SJSA1 (cell line): ENCODE measurements at regions not wholly inside any gene's neighbourhood (a gene's known extent, or its start where the extent isn't known, plus 50 kb on each side); places are given as distances from the start of the nearest gene placed in this dataset.

Experiments
- DNase-seq, 2 experiments: peaks; one replicate each; pipeline ENCODE4 v3.0.0-alpha.2; 2015 to 2020; ENCODE audit warnings: low spot score in 2 of 2, low read depth in 1 of 2
- H3K27ac ChIP-seq: fragments of 250-450 bp; sonication (Bioruptor Pico); 2 replicates; pipeline ENCODE4 v1.5.1; 2020; ENCODE audit warnings: mild to moderate bottlenecking, moderate library complexity
- H3K27me3 ChIP-seq: fragments of 250-450 bp; sonication (Bioruptor Pico); replicated peaks from 2 replicates; pipeline ENCODE4 v1.5.1; 2020; ENCODE audit warnings: mild to moderate bottlenecking, moderate library complexity
- H3K36me3 ChIP-seq: fragments of 250-450 bp; sonication (Bioruptor Pico); 2 replicates; pipeline ENCODE4 v1.5.1; 2020; ENCODE audit warnings: mild to moderate bottlenecking
- H3K4me1 ChIP-seq: fragments of 250-450 bp; sonication (Bioruptor Pico); replicated peaks from 2 replicates; pipeline ENCODE4 v1.6.1; 2021; ENCODE audit warnings: mild to moderate bottlenecking
- H3K4me3 ChIP-seq: fragments of 250-450 bp; sonication (Bioruptor Pico); 2 replicates; pipeline ENCODE4 v1.5.1; 2020; ENCODE audit warnings: mild to moderate bottlenecking
- H3K9me3 ChIP-seq: fragments of 250-450 bp; sonication (Bioruptor Pico); replicated peaks from 2 replicates; pipeline ENCODE4 v1.5.1; 2020; ENCODE audit warnings: mild to moderate bottlenecking

DNA sequence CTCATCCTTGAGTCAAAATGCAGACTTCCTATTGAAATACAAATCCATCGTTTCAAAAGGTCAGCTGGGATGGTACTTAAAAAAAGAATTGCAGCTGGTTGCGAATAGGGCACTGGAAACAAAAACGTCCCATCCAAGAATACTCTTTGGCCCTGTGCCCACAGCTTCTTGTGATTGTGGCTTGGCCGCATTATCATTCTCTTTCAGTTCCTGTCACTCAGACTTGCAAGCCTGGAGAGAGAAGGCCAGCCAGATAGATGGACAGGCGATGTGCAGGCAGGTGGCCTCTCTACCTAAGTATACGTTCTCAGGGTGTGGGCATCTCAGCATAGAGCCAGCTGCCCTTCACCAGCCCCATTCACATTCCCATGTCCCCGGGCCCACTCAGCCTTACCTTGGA is 208.5 kb upstream of the ZNF536 start:
- no peaks in the 10 kb centered on the region for H3K27me3 ChIP-seq
- H3K27ac ChIP-seq: no peak overlapping the region
- no peaks in the 10 kb centered on the region for H3K4me1 ChIP-seq
- no peaks in the 10 kb centered on the region for H3K9me3 ChIP-seq
- no peak for DNase-seq
- H3K4me3 ChIP-seq: no peak overlapping the region
- no peaks in the 10 kb centered on the region for H3K36me3 ChIP-seq

DNA sequence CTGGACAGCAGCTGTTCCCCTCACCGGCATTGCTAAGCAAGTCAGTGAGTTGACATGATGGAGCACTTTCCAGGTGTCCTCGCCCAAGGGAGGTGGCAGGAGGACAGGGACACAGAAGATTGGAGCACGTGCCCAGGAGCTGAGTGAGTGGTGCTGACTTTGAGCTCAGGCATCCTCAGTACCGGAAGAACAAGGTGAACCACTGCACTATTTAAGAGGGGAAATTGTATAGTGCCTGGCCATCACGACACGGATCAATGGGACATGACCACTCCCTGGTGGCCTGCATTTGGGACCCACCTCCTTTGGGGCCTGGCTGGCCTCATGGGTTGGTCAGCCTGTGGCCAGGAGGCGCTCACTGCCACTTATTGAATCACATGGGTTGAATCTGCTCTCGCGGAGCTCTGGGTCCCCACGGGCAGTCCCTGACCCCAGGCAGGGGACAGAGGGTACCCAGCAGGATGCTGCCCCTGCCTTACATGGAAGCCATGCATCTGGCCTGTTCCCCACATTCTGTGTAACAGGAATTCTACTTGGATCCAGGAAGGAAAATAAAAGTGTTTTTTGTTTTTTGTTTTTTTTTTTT is 206.9 kb upstream of the ZNF536 start:
- H3K4me1 ChIP-seq: no peaks in the 10 kb centered on the region
- no peak overlapping the region for H3K27ac ChIP-seq
- no peak for DNase-seq
- no peak overlapping the region for H3K4me3 ChIP-seq
- no peaks in the 10 kb centered on the region for H3K36me3 ChIP-seq
- H3K27me3 ChIP-seq: no peaks in the 10 kb centered on the region
- H3K9me3 ChIP-seq: no peaks in the 10 kb centered on the region

- no peaks in the 10 kb centered on the region for H3K36me3 ChIP-seq
- H3K4me3 ChIP-seq: no peak overlapping the region
- no peak for DNase-seq
- no peak overlapping the region for H3K27ac ChIP-seq
- H3K27me3 ChIP-seq: no peaks in the 10 kb centered on the region
- H3K4me1 ChIP-seq: no peaks in the 10 kb centered on the region
- no peaks in the 10 kb centered on the region for H3K9me3 ChIP-seq
These were observed 204.8 kb upstream of the ZNF536 start for GRCh38 chr19:30167206-30167868.

DNA sequence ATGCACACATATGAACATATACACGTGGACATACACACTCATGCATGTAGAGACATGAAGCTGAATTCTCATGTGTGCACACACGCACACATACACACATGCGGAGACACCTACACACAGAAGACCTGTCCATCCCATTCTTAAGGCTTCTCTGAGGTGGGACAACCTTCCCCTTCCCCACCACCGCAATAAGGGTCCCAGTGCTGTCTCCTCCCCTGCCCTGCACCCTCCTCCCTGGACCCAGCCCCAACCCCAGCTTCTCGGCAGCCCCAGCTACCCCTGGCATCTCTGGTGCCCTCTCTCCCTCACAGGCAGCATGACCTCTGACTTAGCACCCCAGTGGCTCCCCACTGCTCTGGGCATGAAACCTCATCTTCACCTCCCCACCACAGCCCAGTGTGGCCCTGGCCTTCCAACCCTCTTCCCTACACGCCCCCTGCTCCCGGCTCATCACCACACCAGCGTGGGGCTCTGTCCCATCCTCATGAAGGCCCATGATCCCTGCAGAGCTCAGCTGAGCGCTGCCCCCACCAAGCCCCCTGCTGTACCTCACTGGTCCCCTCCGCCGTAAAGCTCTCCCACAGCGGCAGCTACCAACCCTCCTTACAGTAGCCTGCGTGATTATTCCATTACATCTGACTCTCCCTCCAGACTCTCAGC is 204.1 kb upstream of the ZNF536 start:
- Histone ChIP-seq H3K4me1 (no peaks in the 10 kb centered on the region), H3K27ac (no peak overlapping the region), H3K9me3 (no peaks in the 10 kb centered on the region), H3K27me3 (no peaks in the 10 kb centered on the region), H3K36me3 (no peaks in the 10 kb centered on the region), H3K4me3 (no peak overlapping the region)
- no peak for DNase-seq

DNA sequence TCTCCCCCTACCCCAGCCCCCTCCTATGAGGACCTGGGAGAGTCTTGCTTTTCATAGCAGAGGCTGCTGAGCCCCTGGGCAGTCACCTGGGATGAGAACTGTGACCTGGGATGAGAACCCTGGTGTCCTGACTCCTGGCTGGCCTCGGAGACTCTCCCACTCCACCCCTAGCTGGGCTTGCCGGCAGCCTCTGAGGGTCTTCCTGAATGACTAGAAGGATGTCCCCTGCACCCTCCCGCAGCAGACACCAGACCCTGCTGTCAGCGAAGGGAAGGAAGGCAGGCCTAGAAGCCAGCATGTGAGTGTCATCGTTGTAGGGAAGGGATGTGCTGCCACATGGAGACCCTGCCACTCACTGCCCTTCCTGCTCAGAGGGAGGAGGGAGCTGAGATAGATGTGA is 203.4 kb upstream of the ZNF536 start:
- Histone ChIP-seq H3K27ac (no peak overlapping the region), H3K4me1 (no peaks in the 10 kb centered on the region), H3K36me3 (no peaks in the 10 kb centered on the region), H3K27me3 (no peaks in the 10 kb centered on the region), H3K9me3 (no peaks in the 10 kb centered on the region), H3K4me3 (no peak overlapping the region)
- DNase-seq: no peak

DNA sequence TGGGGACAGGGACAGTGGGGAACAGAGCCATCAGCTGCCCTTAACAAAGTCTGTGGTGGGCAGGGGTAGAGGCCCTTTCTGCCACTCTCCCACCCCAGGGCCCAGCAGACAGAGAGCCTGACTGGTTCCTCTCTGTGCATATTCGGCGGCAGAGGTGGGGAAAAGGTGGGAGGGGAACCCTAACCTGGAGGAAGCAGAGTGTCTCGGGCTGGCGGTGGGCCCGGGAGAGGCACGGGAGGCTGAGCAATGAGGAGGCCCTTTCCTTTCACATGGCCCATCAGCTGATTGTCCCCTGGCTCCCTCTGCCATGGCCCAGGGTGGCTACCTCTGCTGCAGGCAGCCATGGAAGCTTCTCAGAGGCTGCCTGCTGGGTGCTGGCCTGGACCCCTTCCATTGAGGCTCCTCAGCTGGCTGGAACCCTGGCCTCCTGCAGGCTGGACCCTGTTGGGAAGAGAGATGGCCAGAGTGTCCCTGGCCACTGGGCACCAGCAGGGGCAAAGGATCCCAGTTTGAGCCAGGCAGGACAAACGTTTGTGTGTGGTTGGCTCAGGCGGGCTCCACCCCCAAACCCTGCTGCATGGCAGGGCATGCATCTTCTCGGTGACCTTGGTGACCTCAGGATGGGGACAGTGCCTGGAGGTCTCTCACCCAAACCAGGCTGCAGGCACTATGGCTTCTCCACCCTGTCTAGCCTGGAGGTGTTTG is 202.8 kb upstream of the ZNF536 start:
- Histone ChIP-seq H3K27me3 (no peaks in the 10 kb centered on the region), H3K4me3 (no peak overlapping the region), H3K27ac (no peak overlapping the region), H3K36me3 (no peaks in the 10 kb centered on the region), H3K4me1 (no peaks in the 10 kb centered on the region), H3K9me3 (no peaks in the 10 kb centered on the region)
- no peak for DNase-seq

GRCh38 chr19:30170081-30170480 is 202.1 kb upstream of the ZNF536 start:
- Histone ChIP-seq H3K4me3 (no peak overlapping the region), H3K4me1 (no peaks in the 10 kb centered on the region), H3K27ac (no peak overlapping the region), H3K36me3 (no peaks in the 10 kb centered on the region), H3K9me3 (no peaks in the 10 kb centered on the region), H3K27me3 (no peaks in the 10 kb centered on the region)
- no peak for DNase-seq

GRCh38 chr19:30170495-30171137 is 201.6 kb upstream of the ZNF536 start:
- Histone ChIP-seq H3K27me3 (no peaks in the 10 kb centered on the region), H3K9me3 (no peaks in the 10 kb centered on the region), H3K27ac (no peak overlapping the region), H3K36me3 (no peaks in the 10 kb centered on the region), H3K4me3 (no peak overlapping the region), H3K4me1 (no peaks in the 10 kb centered on the region)
- DNase-seq: no peak

DNA sequence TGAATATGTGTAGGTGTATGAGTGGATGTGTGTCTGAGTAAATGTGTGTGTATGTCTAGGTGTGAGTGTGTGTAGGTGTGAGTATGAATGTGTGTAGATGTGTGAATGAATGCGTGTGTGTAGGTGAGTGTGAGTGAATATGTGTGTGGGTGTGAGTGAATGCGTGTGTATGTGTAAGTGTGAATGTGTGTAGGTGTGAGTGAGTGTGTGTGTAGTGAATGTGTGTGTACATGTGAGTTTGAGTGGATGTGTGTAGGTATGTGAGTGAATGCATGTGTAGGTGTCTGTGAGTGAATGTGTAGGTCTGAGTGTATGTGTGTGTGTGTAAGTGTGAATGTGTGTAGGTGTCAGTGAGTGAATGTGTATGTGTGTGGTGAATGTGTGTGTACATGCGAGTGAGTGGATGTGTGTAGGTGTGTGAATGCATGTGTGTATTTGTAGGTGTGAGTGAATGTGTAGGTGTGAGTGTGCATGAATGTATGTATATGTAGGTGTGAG is 201.0 kb upstream of the ZNF536 start:
- DNase-seq: no peak
- H3K27me3 ChIP-seq: no peaks in the 10 kb centered on the region
- H3K9me3 ChIP-seq: no peaks in the 10 kb centered on the region
- no peaks in the 10 kb centered on the region for H3K36me3 ChIP-seq
- H3K4me3 ChIP-seq: no peak overlapping the region
- no peaks in the 10 kb centered on the region for H3K4me1 ChIP-seq
- no peak overlapping the region for H3K27ac ChIP-seq

DNA sequence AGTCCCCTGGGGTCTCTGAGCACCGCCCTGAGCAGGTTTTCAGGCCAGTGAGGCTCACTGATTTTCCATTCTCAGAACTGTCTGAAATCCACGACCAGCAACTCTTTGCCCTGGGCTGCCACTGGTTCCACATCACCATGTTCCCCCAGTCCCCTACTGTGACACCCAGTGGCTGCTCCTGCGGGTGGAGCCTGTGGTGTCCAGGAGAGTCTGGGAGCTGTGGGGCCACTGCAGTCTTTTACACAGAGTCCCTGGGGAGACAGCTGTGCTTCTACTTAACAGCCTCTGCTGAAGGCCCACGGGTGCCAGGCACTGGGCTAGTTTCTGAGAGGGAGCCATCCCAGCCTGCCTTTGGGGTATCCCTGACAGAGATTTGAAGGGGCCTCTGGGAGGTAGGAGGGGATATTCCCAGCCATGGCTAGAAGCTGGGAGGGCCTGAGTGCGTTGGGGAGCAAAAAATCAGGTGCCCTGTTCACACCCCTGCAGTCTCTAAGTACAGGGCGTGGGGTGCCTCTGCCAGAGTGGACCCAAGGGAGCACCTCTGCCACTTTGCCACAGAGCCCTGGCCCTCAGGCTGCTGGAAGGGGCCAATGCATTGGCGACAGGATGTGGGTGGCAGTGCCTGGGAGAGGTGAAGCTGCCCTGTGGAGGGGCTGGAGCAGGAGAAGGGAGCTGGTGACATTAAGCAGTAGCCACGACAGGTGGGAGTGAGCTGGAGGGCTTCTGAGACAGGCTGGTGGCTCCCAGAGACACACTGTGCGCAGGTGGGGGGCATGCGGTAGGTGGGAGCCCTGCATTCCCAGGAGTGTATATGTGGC is 200.2 kb upstream of the ZNF536 start:
- Histone ChIP-seq H3K4me1 (no peaks in the 10 kb centered on the region), H3K27me3 (no peaks in the 10 kb centered on the region), H3K4me3 (no peak overlapping the region), H3K36me3 (no peaks in the 10 kb centered on the region), H3K9me3 (no peaks in the 10 kb centered on the region), H3K27ac (no peak overlapping the region)
- DNase-seq: no peak

GRCh38 chr19:30172613-30173242 is 199.5 kb upstream of the ZNF536 start:
- Histone ChIP-seq H3K27me3 (no peaks in the 10 kb centered on the region), H3K36me3 (no peaks in the 10 kb centered on the region), H3K4me1 (no peaks in the 10 kb centered on the region), H3K27ac (no peak overlapping the region), H3K9me3 (no peaks in the 10 kb centered on the region), H3K4me3 (no peak overlapping the region)
- no peak for DNase-seq

- Histone ChIP-seq H3K27ac (no peak overlapping the region), H3K27me3 (no peaks in the 10 kb centered on the region), H3K36me3 (no peaks in the 10 kb centered on the region), H3K9me3 (no peaks in the 10 kb centered on the region), H3K4me3 (no peak overlapping the region), H3K4me1 (no peaks in the 10 kb centered on the region)
- no peak for DNase-seq
These were observed 198.4 kb upstream of the ZNF536 start for GRCh38 chr19:30173593-30174356.
